Activated naive CD8-positive, alpha-beta T cell treated with anti-CD3 and anti-CD28 coated beads, Interleukin-2, amount 50 U/mL, for 24 hours (primary cell): ENCODE measurements at regions not wholly inside any gene's neighbourhood (a gene's known extent, or its start where the extent isn't known, plus 50 kb on each side); places are given as distances from the start of the nearest gene placed in this dataset.
"Not testable (repeated sequence)": the region's sequence is repeated elsewhere in the genome, so short reads cannot be mapped to it uniquely, and the experiment has no call there.

Experiments used
- ATAC-seq: fragments of 150-1000 bp; cut with Tn5 transposase; one replicate; pipeline ENCODE4 v1.10.0; 2021
- DNase-seq: peaks from one replicate; pipeline ENCODE4 v3.0.0; 2021
- H3K27ac Mint-ChIP-seq: one replicate; pipeline ENCODE4 v1.8.0; 2021; ENCODE audit warnings: mild to moderate bottlenecking, mixed read lengths
- H3K27me3 Mint-ChIP-seq: one replicate; pipeline ENCODE4 v1.8.0; 2021; ENCODE audit warnings: mixed read lengths
- H3K36me3 Mint-ChIP-seq: one replicate; pipeline ENCODE4 v1.8.0; 2021; ENCODE audit warnings: low read depth, mixed read lengths
- H3K4me1 Mint-ChIP-seq: one replicate; pipeline ENCODE4 v1.8.0; 2021; ENCODE audit warnings: mixed read lengths
- H3K4me3 Mint-ChIP-seq: one replicate; pipeline ENCODE4 v1.8.0; 2021; ENCODE audit warnings: mild to moderate bottlenecking, moderate library complexity, mixed read lengths
- H3K9me3 Mint-ChIP-seq: one replicate; pipeline ENCODE4 v1.8.0; 2021; ENCODE audit warnings: mixed read lengths

GRCh38 chr16:11412175-11412904 lies 67.1 kb downstream of the RMI2 start:
- Mint-ChIP-seq H3K27ac (no peak overlapping the region), H3K9me3 (no peaks in the 10 kb centered on the region), H3K4me1 (peaks cover 4% of the 10 kb centered on the region), H3K36me3 (no peaks in the 10 kb centered on the region), H3K27me3 (no peaks in the 10 kb centered on the region), H3K4me3 (no peak overlapping the region)
- DNase-seq = no peak
- peak; percentile 44 for ATAC-seq

- H3K4me3 Mint-ChIP-seq = no peak overlapping the region
Observed at GRCh38 chr16:11412965-11413887, 68.0 kb downstream of the RMI2 start.

GRCh38 chr16:11413907-11414595 lies 68.8 kb downstream of the RMI2 start:
- ATAC-seq (no peak), DNase-seq (no peak)
- no peak overlapping the region for H3K4me3 Mint-ChIP-seq
- H3K27ac Mint-ChIP-seq = no peak overlapping the region
- H3K36me3 Mint-ChIP-seq = no peaks in the 10 kb centered on the region
- no peaks in the 10 kb centered on the region for H3K9me3 Mint-ChIP-seq
- H3K4me1 Mint-ChIP-seq = peaks cover 1% of the 10 kb centered on the region
- H3K27me3 Mint-ChIP-seq = no peaks in the 10 kb centered on the region

More at GRCh38 chr16:11412965-11413887, 68.0 kb downstream of the RMI2 start:
- no peaks in the 10 kb centered on the region for H3K9me3 Mint-ChIP-seq
- H3K36me3 Mint-ChIP-seq = no peaks in the 10 kb centered on the region
- DNase-seq (no peak), ATAC-seq (no peak)
- H3K27ac Mint-ChIP-seq = no peak overlapping the region
- H3K27me3 Mint-ChIP-seq = no peaks in the 10 kb centered on the region
- H3K4me1 Mint-ChIP-seq = peaks cover 1% of the 10 kb centered on the region

- DNase-seq (no peak), ATAC-seq (no peak)
- Mint-ChIP-seq H3K27ac (no peak overlapping the region), H3K4me1 (peaks cover 1% of the 10 kb centered on the region), H3K36me3 (no peaks in the 10 kb centered on the region), H3K9me3 (no peaks in the 10 kb centered on the region), H3K4me3 (no peak overlapping the region), H3K27me3 (no peaks in the 10 kb centered on the region)
Observed at GRCh38 chr16:11414815-11415775, 69.8 kb downstream of the RMI2 start.

- no peak for ATAC-seq
- H3K27me3 Mint-ChIP-seq = no peaks in the 10 kb centered on the region
- H3K9me3 Mint-ChIP-seq = no peaks in the 10 kb centered on the region
- H3K4me3 Mint-ChIP-seq = no peak overlapping the region
- DNase-seq = no peak
- no peak overlapping the region for H3K27ac Mint-ChIP-seq
- H3K4me1 Mint-ChIP-seq = peaks cover 1% of the 10 kb centered on the region
- H3K36me3 Mint-ChIP-seq = no peaks in the 10 kb centered on the region
Observed at GRCh38 chr16:11416228-11417001, 71.2 kb downstream of the RMI2 start.

- no peak for ATAC-seq
- no peak overlapping the region for H3K4me3 Mint-ChIP-seq
Observed at GRCh38 chr16:11417487-11417886, 72.2 kb downstream of the RMI2 start.

GRCh38 chr16:11418506-11418905 lies 73.2 kb downstream of the RMI2 start:
- no peak overlapping the region for H3K4me3 Mint-ChIP-seq
- H3K36me3 Mint-ChIP-seq = no peaks in the 10 kb centered on the region
- no peaks in the 10 kb centered on the region for H3K9me3 Mint-ChIP-seq

More at GRCh38 chr16:11417487-11417886, 72.2 kb downstream of the RMI2 start:
- Mint-ChIP-seq H3K4me1 (no peaks in the 10 kb centered on the region), H3K27me3 (no peaks in the 10 kb centered on the region), H3K36me3 (no peaks in the 10 kb centered on the region), H3K9me3 (no peaks in the 10 kb centered on the region), H3K27ac (no peak overlapping the region)
- no peak for DNase-seq

GRCh38 chr16:11420067-11420466 lies 74.8 kb downstream of the RMI2 start:
- not testable (repeated sequence) for H3K36me3 Mint-ChIP-seq, H3K4me3 Mint-ChIP-seq, H3K27ac Mint-ChIP-seq, H3K4me1 Mint-ChIP-seq, H3K9me3 Mint-ChIP-seq, ATAC-seq, H3K27me3 Mint-ChIP-seq, DNase-seq

More at GRCh38 chr16:11418506-11418905, 73.2 kb downstream of the RMI2 start:
- Mint-ChIP-seq H3K27ac (no peak overlapping the region), H3K27me3 (no peaks in the 10 kb centered on the region), H3K4me1 (no peaks in the 10 kb centered on the region)
- ATAC-seq = no peak
- no peak for DNase-seq

GRCh38 chr16:11420895-11421294 lies 75.6 kb downstream of the RMI2 start:
- no peak for ATAC-seq
- Mint-ChIP-seq H3K4me3 (no peak overlapping the region), H3K27me3 (no peaks in the 10 kb centered on the region), H3K4me1 (no peaks in the 10 kb centered on the region), H3K9me3 (no peaks in the 10 kb centered on the region), H3K36me3 (no peaks in the 10 kb centered on the region), H3K27ac (no peak overlapping the region)
- DNase-seq = no peak

- Mint-ChIP-seq H3K27me3 (no peaks in the 10 kb centered on the region), H3K4me1 (no peaks in the 10 kb centered on the region), H3K36me3 (no peaks in the 10 kb centered on the region), H3K9me3 (no peaks in the 10 kb centered on the region), H3K4me3 (no peak overlapping the region), H3K27ac (no peak overlapping the region)
- ATAC-seq (no peak), DNase-seq (no peak)
Observed at GRCh38 chr16:11422381-11423314, 77.4 kb downstream of the RMI2 start.

- DNase-seq = no peak
- no peak overlapping the region for H3K4me3 Mint-ChIP-seq
- no peaks in the 10 kb centered on the region for H3K36me3 Mint-ChIP-seq
- no peak for ATAC-seq
- H3K27me3 Mint-ChIP-seq = no peaks in the 10 kb centered on the region
- H3K9me3 Mint-ChIP-seq = no peaks in the 10 kb centered on the region
- H3K4me1 Mint-ChIP-seq = no peaks in the 10 kb centered on the region
- H3K27ac Mint-ChIP-seq = no peak overlapping the region
Observed at GRCh38 chr16:11423315-11424117, 78.3 kb downstream of the RMI2 start.

GRCh38 chr16:11424118-11424460 lies 78.8 kb downstream of the RMI2 start:
- no peak for DNase-seq
- Mint-ChIP-seq H3K36me3 (no peaks in the 10 kb centered on the region), H3K27me3 (no peaks in the 10 kb centered on the region), H3K27ac (no peak overlapping the region), H3K4me3 (no peak overlapping the region), H3K9me3 (no peaks in the 10 kb centered on the region), H3K4me1 (no peaks in the 10 kb centered on the region)
- no peak for ATAC-seq
